Fibroblast of villous mesenchyme (primary cell): ENCODE measurements at regions not wholly inside any gene's neighbourhood (a gene's known extent, or its start where the extent isn't known, plus 50 kb on each side); places are given as distances from the start of the nearest gene placed in this dataset.

Experiments used
- DNase-seq: peaks from one replicate; pipeline ENCODE4 v3.0.0-alpha.2; 2010; ENCODE audit warnings: low read depth
- H3K4me3 ChIP-seq: 2 replicates; pipeline ENCODE4 v1.5.1; 2011; ENCODE audit warnings: low read depth, mild to moderate bottlenecking, low read length
- CTCF ChIP-seq: IDR thresholded peaks from 2 replicates; pipeline ENCODE4 v1.5.1; 2012; ENCODE audit warnings: low read depth, mild to moderate bottlenecking, low read length; ENCODE audit not compliant: insufficient read depth

GRCh38 chr7:36006636-36007229 is 146.3 kb upstream of the EEPD1 start:
- TF ChIP-seq CTCF = no peak
- H3K4me3 ChIP-seq = no peak overlapping the region
- no peak for DNase-seq

- DNase-seq = no peak
Observed at GRCh38 chr7:36010656-36011587, 142.1 kb upstream of the EEPD1 start.

GRCh38 chr7:36011588-36011965 is 141.5 kb upstream of the EEPD1 start:
- no peak for TF ChIP-seq CTCF
- no peak for DNase-seq
- no peak overlapping the region for H3K4me3 ChIP-seq

More at GRCh38 chr7:36010656-36011587, 142.1 kb upstream of the EEPD1 start:
- H3K4me3 ChIP-seq = no peak overlapping the region
- no peak for TF ChIP-seq CTCF

- DNase-seq = no peak
- no peak for TF ChIP-seq CTCF
- no peak overlapping the region for H3K4me3 ChIP-seq
Observed at GRCh38 chr7:36013246-36014014, 139.6 kb upstream of the EEPD1 start.

- no peak for TF ChIP-seq CTCF
- no peak overlapping the region for H3K4me3 ChIP-seq
- DNase-seq = no peak
Observed at GRCh38 chr7:36014961-36015360, 138.1 kb upstream of the EEPD1 start.

- peak; percentile 33 for DNase-seq
- H3K4me3 ChIP-seq = no peak overlapping the region
- TF ChIP-seq CTCF = no peak
Observed at GRCh38 chr7:36015733-36016132, 137.3 kb upstream of the EEPD1 start.
